Upper lobe of left lung (tissue), 6 donors: ENCODE measurements at regions not wholly inside any gene's neighbourhood (a gene's known extent, or its start where the extent isn't known, plus 50 kb on each side); places are given as distances from the start of the nearest gene placed in this dataset.

Source experiments
- ATAC-seq, 2 donors: fragments of 200-7000 bp; cut with Tn5 transposase; one replicate each; pipeline ENCODE4 v1.9.1; 2022; ENCODE audit warnings: mild to moderate bottlenecking in 2 of 2, moderate library complexity in 2 of 2; ENCODE audit not compliant: low FRiP score in 2 of 2
- DNase-seq, 2 donors: peaks; one replicate each; pipeline ENCODE4 v3.0.0-alpha.2; 2019 to 2020
- H3K27ac ChIP-seq, 4 donors: fragments of 200-600 bp; sonication (generic); one replicate each; pipeline ENCODE4 v1.5.1; 2016 to 2019
- H3K27me3 ChIP-seq, 4 donors: fragments of 200-600 bp; sonication (generic); one replicate each; pipeline ENCODE4 v1.5.1; 2017 to 2019
- H3K36me3 ChIP-seq, 4 donors: fragments of 200-600 bp; sonication (generic); one replicate each; pipeline ENCODE4 v1.5.1; 2016 to 2019
- H3K4me1 ChIP-seq, 4 donors: fragments of 200-600 bp; sonication (generic); one replicate each; pipeline ENCODE4 v1.5.1; 2018 to 2019
- H3K4me3 ChIP-seq, 4 donors: fragments of 200-600 bp; sonication (generic); one replicate each; pipeline ENCODE4 v1.5.1; 2017 to 2019; ENCODE audit warnings: mild to moderate bottlenecking in 2 of 4, moderate library complexity in 1 of 4
- H3K9me3 ChIP-seq, 4 donors: fragments of 200-600 bp; sonication (generic); one replicate each; pipeline ENCODE4 v1.5.1; 2018 to 2019
- EP300 ChIP-seq, 4 donors: sonication (generic); formaldehyde crosslinking; IDR thresholded peaks; one replicate each; pipeline ENCODE4 v1.5.1; 2017; ENCODE audit warnings: antibody characterized with exemption in 4 of 4, control low read depth in 2 of 4
- POLR2A ChIP-seq, 4 donors: fragments of 450-650 bp; IDR thresholded peaks; one replicate each; pipeline ENCODE4 v1.5.1; 2016 to 2017; ENCODE audit warnings: antibody characterized with exemption in 4 of 4, mild to moderate bottlenecking in 2 of 4
- POLR2AphosphoS5 ChIP-seq, 2 donors: sonication (generic); formaldehyde crosslinking; IDR thresholded peaks; one replicate each; pipeline ENCODE4 v1.5.1; 2017; ENCODE audit warnings: antibody characterized with exemption in 2 of 2
- WGBS, 2 donors: methylation state at CpG; one replicate each; pipeline ENCODE4 v1.1.5; 2017 to 2018; 5-methylcytosine and 5-hydroxymethylcytosine counted together
- TF ChIP-seq, protein P1 (sequence below), 6 experiments: fragments of 450-650 bp in 4 of 6; fragments of 200-600 bp in 2 of 6; sonication (generic) in 2 of 6; IDR thresholded peaks; one replicate each; pipeline ENCODE4 v1.5.1; 2016 to 2019; ENCODE audit warnings: antibody characterized with exemption in 6 of 6
- donor health status: DM: no; HTN: no; CAD: no; lungs with moderate emphysema.
- donor health status: DM: no; HTN: yes; CAD: no; lungs with severe emphysema.

DNA sequence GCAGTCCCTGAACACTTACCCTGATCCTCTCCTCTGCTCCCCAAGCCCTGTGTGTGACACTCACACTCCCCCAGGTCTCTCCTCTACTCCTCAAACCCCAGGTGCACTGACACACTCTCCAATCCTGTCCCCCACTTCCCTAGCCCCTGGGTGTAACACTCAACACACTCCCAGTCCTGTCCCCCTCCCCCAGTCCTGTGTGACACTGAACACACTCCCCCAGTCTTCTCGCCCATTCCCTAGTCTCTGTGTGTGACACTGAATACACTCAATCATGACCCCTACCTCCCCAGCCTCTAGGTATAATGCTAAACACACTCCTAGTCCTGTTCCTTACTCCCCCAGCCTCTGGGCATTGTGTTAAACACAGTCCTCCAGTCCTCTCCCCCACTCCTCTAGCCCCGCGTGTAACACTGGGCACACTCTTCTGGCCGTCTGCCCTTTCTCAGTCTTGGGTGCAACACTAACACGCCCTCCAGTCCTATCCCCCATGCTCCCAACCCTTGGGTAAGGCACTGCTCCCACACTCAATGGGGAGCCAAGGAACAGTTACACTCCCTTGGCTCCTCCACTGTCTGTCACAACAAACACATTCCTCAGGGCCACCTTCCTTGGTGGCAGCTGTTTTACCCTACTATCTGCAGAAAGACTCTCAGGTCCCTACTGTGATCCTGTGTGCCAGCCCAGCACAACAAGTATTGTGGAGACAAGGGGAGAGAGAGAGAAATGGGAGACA lies 82.5 kb upstream of the PKDCC start:
- H3K36me3 ChIP-seq = no peaks in the 10 kb centered on the region
- peak overlapping the region in 1 of 4 donors; percentile 46 for H3K27ac ChIP-seq
- WGBS, 2 donors = 78 to 81% methylated on average over 5 of the region's 5 CpGs
- no peaks in the 10 kb centered on the region for H3K27me3 ChIP-seq
- no peaks in the 10 kb centered on the region for H3K9me3 ChIP-seq
- H3K4me1 ChIP-seq = peaks cover 7 to 26% (median 20%) of the 10 kb centered on the region in 4 donors
- no peak overlapping the region for H3K4me3 ChIP-seq
- TF ChIP-seq POLR2A (IDR thresholded peaks at IDR 0.05) (no peak), EP300 (IDR thresholded peaks at IDR 0.05) (no peak), POLR2AphosphoS5 (IDR thresholded peaks at IDR 0.05) (no peak)
- TF ChIP-seq, protein P1, sequence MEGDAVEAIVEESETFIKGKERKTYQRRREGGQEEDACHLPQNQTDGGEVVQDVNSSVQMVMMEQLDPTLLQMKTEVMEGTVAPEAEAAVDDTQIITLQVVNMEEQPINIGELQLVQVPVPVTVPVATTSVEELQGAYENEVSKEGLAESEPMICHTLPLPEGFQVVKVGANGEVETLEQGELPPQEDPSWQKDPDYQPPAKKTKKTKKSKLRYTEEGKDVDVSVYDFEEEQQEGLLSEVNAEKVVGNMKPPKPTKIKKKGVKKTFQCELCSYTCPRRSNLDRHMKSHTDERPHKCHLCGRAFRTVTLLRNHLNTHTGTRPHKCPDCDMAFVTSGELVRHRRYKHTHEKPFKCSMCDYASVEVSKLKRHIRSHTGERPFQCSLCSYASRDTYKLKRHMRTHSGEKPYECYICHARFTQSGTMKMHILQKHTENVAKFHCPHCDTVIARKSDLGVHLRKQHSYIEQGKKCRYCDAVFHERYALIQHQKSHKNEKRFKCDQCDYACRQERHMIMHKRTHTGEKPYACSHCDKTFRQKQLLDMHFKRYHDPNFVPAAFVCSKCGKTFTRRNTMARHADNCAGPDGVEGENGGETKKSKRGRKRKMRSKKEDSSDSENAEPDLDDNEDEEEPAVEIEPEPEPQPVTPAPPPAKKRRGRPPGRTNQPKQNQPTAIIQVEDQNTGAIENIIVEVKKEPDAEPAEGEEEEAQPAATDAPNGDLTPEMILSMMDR (IDR thresholded peaks at IDR 0.05) = no peak
- peak in 1 of 2 donors; percentile 2 for ATAC-seq
- no peak for DNase-seq

DNA sequence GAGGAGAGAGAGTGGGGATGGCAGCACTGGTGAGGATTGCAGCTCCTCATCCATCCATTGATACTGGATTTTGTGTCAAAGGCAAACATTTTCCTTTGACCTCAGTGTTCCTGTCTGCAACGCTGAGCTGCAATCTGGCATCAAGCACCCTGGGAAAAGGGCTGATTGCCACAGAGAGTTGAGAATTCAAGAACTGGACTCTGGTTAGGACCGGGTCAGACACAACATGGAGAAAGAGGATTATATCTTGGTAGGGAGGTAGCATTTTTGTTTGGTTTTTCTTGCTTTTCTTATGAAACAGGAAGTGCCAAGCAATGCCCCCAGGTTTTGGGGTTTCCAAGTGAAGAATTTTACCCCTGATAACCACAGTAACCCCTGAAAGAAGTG lies 81.9 kb upstream of the PKDCC start:
- no peaks in the 10 kb centered on the region for H3K36me3 ChIP-seq
- ATAC-seq (peak in 1 of 2 donors; percentile 3), DNase-seq (no peak)
- peaks cover 7 to 26% (median 20%) of the 10 kb centered on the region in 4 donors for H3K4me1 ChIP-seq
- H3K9me3 ChIP-seq = no peaks in the 10 kb centered on the region
- TF ChIP-seq EP300 (IDR thresholded peaks at IDR 0.05) = no peak
- TF ChIP-seq, protein P1 (IDR thresholded peaks at IDR 0.05) = no peak
- no peak for TF ChIP-seq POLR2A (IDR thresholded peaks at IDR 0.05)
- TF ChIP-seq POLR2AphosphoS5 (IDR thresholded peaks at IDR 0.05) = peak in 1 of 2 donors; percentile 21
- no peak overlapping the region for H3K4me3 ChIP-seq
- peak overlapping the region in 1 of 4 donors; percentile 46 for H3K27ac ChIP-seq
- no peaks in the 10 kb centered on the region for H3K27me3 ChIP-seq
- WGBS, 2 donors = 28 to 58% methylated on average over 2 of the region's 2 CpGs

DNA sequence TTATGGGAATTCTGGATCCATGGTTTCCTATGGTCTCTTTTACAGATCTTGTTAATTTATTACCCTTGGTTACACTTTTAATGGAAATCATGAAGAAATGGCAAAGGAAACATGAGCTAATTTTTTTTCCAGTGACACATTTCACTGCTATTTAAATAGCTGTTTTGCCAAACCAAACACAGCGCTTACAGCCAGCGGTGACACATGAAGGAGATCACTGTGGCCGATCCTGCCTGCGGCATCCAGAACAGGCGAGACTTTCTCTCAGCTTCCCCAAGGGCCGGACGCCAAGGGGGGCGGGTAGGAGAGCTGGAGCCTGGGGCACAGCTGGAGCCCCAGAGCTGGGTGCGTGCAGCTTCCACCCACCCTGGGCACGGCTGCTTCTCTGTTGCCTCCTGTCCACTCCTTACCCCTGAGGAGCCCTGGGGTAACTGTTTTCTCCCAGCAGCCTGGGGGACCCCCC lies 81.4 kb upstream of the PKDCC start:
- Histone ChIP-seq H3K9me3 (no peaks in the 10 kb centered on the region), H3K27ac (peak overlapping the region in 3 of 4 donors; percentile 2 to 56 (median 48)), H3K4me1 (peaks cover 7 to 26% (median 20%) of the 10 kb centered on the region in 4 donors), H3K4me3 (no peak overlapping the region), H3K36me3 (no peaks in the 10 kb centered on the region), H3K27me3 (no peaks in the 10 kb centered on the region)
- 56 to 63% methylated on average over 7 to 10 of the region's 10 CpGs for WGBS, 2 donors
- TF ChIP-seq EP300 (IDR thresholded peaks at IDR 0.05) (no peak), POLR2AphosphoS5 (IDR thresholded peaks at IDR 0.05) (peak in 1 of 2 donors; percentile 21)
- DNase-seq (peak; percentile 30 to 76), ATAC-seq (peak; percentile 64 to 85)

DNA sequence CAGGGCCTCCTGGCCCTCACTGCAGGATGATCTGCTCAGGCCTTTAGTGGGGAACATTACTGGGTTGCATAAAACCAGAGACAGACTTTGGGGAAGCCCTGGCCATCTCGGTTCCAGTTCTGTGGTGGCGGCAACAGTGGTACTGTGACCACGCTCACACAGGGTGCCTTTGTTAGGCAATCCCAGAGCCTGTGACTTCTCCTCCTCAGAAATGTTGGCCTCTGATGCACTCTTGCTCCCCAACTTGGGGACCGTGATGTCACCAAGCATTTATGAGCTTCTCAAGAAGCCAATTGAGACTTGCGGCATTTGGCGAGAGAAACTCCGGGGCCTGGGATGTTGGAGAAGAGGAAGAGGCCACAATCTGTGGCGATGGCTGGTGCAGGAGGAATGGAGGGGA lies 80.9 kb upstream of the PKDCC start:
- H3K27me3 ChIP-seq = no peaks in the 10 kb centered on the region
- no peak for TF ChIP-seq EP300 (IDR thresholded peaks at IDR 0.05)
- H3K36me3 ChIP-seq = no peaks in the 10 kb centered on the region
- DNase-seq = no peak
- 62 to 83% methylated on average over 5 to 8 of the region's 8 CpGs for whole genome bisulfite sequencing, 2 donors
- no peaks in the 10 kb centered on the region for H3K9me3 ChIP-seq
- H3K4me3 ChIP-seq = no peak overlapping the region
- ATAC-seq = peak; percentile 26 to 35
- H3K27ac ChIP-seq = peak overlapping the region in 3 of 4 donors; percentile 2 to 56 (median 48)
- H3K4me1 ChIP-seq = peaks cover 7 to 26% (median 20%) of the 10 kb centered on the region in 4 donors

DNA sequence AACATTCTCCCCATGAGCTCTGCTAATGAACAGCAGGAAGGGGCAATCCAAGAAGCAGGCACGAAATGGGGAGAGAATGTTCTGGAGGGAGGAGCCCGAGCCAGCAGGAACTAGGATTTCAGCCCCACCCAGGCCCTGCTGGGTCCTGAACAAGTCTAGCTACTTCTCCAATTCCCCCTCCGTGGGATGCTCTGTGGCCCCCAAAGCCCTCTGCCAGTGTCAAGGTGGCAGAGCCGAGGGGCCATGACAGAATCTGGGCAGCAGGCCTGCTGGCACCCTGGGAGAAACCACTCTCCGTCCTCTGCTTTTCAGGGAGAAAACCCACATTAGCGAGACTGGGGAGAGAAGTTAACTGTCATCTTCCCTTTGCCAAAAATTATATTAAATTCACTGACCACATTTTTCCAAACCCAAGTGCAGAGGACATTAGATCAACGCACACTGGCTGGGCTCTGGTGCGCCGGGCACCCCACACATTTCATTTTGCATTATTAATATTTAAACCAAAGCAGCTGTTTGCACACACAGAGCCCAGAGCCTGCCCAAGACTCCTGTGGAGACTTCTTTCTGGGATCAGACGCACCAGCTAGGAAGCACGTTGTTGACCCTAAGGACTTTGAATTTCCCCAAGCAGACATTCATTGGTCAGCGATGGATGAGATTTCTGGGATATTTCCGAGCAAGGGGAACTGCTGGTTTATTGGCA lies 80.2 kb upstream of the PKDCC start:
- WGBS, 2 donors = 65 to 70% methylated on average over 13 of the region's 13 CpGs
- H3K4me1 ChIP-seq = peaks cover 7 to 26% (median 20%) of the 10 kb centered on the region in 4 donors
- ATAC-seq (peak in 1 of 2 donors; percentile 72), DNase-seq (no peak)
- no peaks in the 10 kb centered on the region for H3K27me3 ChIP-seq
- no peaks in the 10 kb centered on the region for H3K9me3 ChIP-seq
- TF ChIP-seq, protein P1 (IDR thresholded peaks at IDR 0.05) = no peak
- no peak for TF ChIP-seq POLR2AphosphoS5 (IDR thresholded peaks at IDR 0.05)
- TF ChIP-seq POLR2A (IDR thresholded peaks at IDR 0.05) = no peak
- no peak for TF ChIP-seq EP300 (IDR thresholded peaks at IDR 0.05)
- H3K36me3 ChIP-seq = no peaks in the 10 kb centered on the region
- H3K4me3 ChIP-seq = no peak overlapping the region
- peak overlapping the region in 3 of 4 donors; percentile 2 to 56 (median 48) for H3K27ac ChIP-seq
